ENCODE measurements at regions not wholly inside any gene's neighbourhood (a gene's known extent, or its start where the extent isn't known, plus 50 kb on each side); places are given as distances from the start of the nearest gene placed in this dataset.

- POLR2A ChIA-PET (ENCODE audit: low non-redundant PET), result no interaction called here
These were observed 226.4 kb downstream of the MAGEB5 start for GRCh38 chrX:26442340-26442739.

GRCh38 chrX:26414534-26414933 lies 198.6 kb downstream of the MAGEB5 start:
- TF ChIP-seq CTCF (conservative IDR thresholded peaks at IDR 0.05; ENCODE audit: low read depth), result no peak
- CTCF ChIA-PET, result no interaction called here
- DNase-seq (ENCODE audit: low spot score), result no peak
- POLR2A ChIA-PET (ENCODE audit: low non-redundant PET), result no interaction called here
- no peak overlapping the region for H3K27ac ChIP-seq

More at GRCh38 chrX:26442340-26442739, 226.4 kb downstream of the MAGEB5 start:
- no peak for DNase-seq (ENCODE audit: low spot score)
- CTCF ChIA-PET, result no interaction called here
- no peak for TF ChIP-seq CTCF (conservative IDR thresholded peaks at IDR 0.05; ENCODE audit: low read depth)
- H3K27ac ChIP-seq, result no peak overlapping the region

- no peak for DNase-seq (ENCODE audit: low spot score)
- no peak for TF ChIP-seq CTCF (conservative IDR thresholded peaks at IDR 0.05; ENCODE audit: low read depth)
- no peak overlapping the region for H3K27ac ChIP-seq
- ChIA-PET CTCF (no interaction called here), POLR2A (ENCODE audit: low non-redundant PET) (no interaction called here)
These were observed 195.1 kb downstream of the MAGEB5 start for GRCh38 chrX:26411045-26411444.

- ChIA-PET CTCF (interaction anchor here (0.7 kb wide), 1 partner anchor 196 kb away, joined by 4 read pairs; no protein-coding TSS in a partner anchor), POLR2A (ENCODE audit: low non-redundant PET) (no interaction called here)
- DNase-seq (ENCODE audit: low spot score), result no peak
- TF ChIP-seq CTCF (conservative IDR thresholded peaks at IDR 0.05; ENCODE audit: low read depth), result no peak
- H3K27ac ChIP-seq, result no peak overlapping the region
These were observed 193.7 kb downstream of the MAGEB5 start for GRCh38 chrX:26409636-26410035.

DNA sequence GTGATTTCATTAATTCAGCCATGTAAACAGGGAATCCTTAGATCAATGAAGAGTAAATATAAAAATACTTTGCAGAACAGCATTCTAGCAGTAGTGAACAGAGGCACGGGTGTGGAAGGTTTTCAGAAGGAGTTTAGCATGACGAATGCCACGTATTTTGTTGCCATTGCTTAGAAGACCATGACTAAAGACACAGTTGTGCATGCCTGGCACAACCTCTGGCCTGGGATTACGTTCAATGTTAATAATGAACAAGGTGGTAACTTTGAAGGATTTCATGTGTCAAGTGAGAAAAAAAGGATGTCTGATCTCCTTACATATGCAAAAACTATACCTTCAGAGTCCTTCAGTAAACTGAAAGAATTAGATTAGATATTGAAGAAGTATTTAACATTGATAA lies 171.9 kb downstream of the MAGEB5 start:
- CTCF ChIA-PET, result no interaction called here
- no peak overlapping the region for H3K27ac ChIP-seq
- no peak for DNase-seq (ENCODE audit: low spot score)
- POLR2A ChIA-PET (ENCODE audit: low non-redundant PET), result no interaction called here
- TF ChIP-seq CTCF (conservative IDR thresholded peaks at IDR 0.05; ENCODE audit: low read depth), result no peak

- no peak for DNase-seq (ENCODE audit: low spot score)
- no peak for TF ChIP-seq CTCF (conservative IDR thresholded peaks at IDR 0.05; ENCODE audit: low read depth)
- CTCF ChIA-PET, result no interaction called here
- POLR2A ChIA-PET (ENCODE audit: low non-redundant PET), result no interaction called here
- H3K27ac ChIP-seq, result no peak overlapping the region
These were observed 160.2 kb downstream of the MAGEB5 start for GRCh38 chrX:26376037-26376708.

All from RWPE1 (cell line).